A673 (cell line): ENCODE measurements at regions not wholly inside any gene's neighbourhood (a gene's known extent, or its start where the extent isn't known, plus 50 kb on each side); places are given as distances from the start of the nearest gene placed in this dataset.

Experiments
- EZH2 ChIP-seq: fragments of 200-600 bp; sonication (generic); IDR thresholded peaks from 2 replicates; pipeline ENCODE4 v1.6.1; 2017; ENCODE audit warnings: borderline replicate concordance, low read depth, mild to moderate bottlenecking, mixed read lengths, antibody characterized with exemption, low read length; ENCODE audit not compliant: poor library complexity, severe bottlenecking
- TF ChIP-seq, protein P1 (sequence below): fragments of 300-800, 200-600 bp; sonication (generic); conservative IDR thresholded peaks from 2 replicates; pipeline ENCODE4 v1.5.1; 2017; ENCODE audit warnings: low read depth, mild to moderate bottlenecking, antibody characterized with exemption, low read length, moderate library complexity, mixed read lengths

DNA sequence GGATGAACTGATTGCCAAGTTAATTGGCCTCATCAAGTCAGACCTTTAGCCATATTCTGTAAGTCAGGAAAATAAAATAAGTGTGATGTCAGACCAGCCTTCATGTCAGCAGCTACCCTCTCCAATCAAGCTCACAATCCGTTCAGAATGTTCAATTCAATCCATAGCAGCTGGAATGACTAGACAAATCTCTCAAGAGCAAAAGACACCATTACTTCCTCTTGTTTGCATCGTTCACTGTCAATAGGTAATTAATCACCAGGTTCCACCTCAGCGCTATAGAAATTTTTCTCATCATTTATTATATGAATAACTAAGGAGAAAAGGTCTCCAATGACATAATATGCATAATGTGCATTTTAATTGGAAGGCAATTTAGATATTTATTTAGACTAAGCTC is 321.0 kb upstream of the GRIA3 start:
- TF ChIP-seq, protein P1, sequence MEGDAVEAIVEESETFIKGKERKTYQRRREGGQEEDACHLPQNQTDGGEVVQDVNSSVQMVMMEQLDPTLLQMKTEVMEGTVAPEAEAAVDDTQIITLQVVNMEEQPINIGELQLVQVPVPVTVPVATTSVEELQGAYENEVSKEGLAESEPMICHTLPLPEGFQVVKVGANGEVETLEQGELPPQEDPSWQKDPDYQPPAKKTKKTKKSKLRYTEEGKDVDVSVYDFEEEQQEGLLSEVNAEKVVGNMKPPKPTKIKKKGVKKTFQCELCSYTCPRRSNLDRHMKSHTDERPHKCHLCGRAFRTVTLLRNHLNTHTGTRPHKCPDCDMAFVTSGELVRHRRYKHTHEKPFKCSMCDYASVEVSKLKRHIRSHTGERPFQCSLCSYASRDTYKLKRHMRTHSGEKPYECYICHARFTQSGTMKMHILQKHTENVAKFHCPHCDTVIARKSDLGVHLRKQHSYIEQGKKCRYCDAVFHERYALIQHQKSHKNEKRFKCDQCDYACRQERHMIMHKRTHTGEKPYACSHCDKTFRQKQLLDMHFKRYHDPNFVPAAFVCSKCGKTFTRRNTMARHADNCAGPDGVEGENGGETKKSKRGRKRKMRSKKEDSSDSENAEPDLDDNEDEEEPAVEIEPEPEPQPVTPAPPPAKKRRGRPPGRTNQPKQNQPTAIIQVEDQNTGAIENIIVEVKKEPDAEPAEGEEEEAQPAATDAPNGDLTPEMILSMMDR: no peak
- no peak for TF ChIP-seq EZH2
